ENCODE measurements at regions not wholly inside any gene's neighbourhood (a gene's known extent, or its start where the extent isn't known, plus 50 kb on each side); places are given as distances from the start of the nearest gene placed in this dataset.

DNA sequence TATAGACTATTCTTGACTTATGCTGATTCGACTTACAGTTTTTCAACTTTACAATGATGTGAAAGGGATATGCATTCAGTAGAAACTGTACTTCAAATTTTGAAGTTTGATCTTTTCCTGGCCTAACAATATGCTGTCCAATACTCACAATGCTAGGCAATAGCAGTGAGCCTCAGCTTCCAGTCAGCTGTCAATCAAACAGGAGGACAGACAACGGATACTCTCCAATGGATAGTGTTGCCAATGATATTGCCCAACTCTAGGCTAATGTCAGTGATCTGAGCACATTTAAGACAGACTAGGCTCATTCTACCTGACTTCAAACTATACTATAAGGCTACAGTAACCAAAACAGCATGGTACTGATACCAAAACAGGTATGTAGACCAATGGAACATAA lies 55.0 kb upstream of the ZNF280D start:
- Histone ChIP-seq H3K36me3 (replicated peaks; ENCODE audit: insufficient read depth, low read depth) (no peaks in the 10 kb centered on the region), H3K4me3 (no peak overlapping the region), H3K4me1 (ENCODE audit: insufficient read depth) (no peaks in the 10 kb centered on the region), H3K4me2 (no peak overlapping the region), H3K27me3 (no peaks in the 10 kb centered on the region), H3K79me2 (no peaks in the 10 kb centered on the region), H3K27ac (no peak overlapping the region), H2AFZ (no peak overlapping the region), H3K9me3 (ENCODE audit: low read depth) (peaks cover 4% of the 10 kb centered on the region), H3K9me2 (replicated peaks; ENCODE audit: insufficient read depth) (no peaks in the 10 kb centered on the region), H4K20me1 (ENCODE audit: insufficient read depth, poor library complexity, severe bottlenecking) (no peaks in the 10 kb centered on the region)
- TF ChIP-seq EZH2 (IDR thresholded peaks at IDR 0.05; ENCODE audit: borderline replicate concordance): no peak
- TF ChIP-seq CTCF (IDR thresholded peaks at IDR 0.05; ENCODE audit: poor library complexity): no peak
- no peak for TF ChIP-seq EZH2phosphoT487 (IDR thresholded peaks at IDR 0.05; ENCODE audit: low read depth, severe bottlenecking, unreplicated experiment)
- DNase-seq (ENCODE audit: low spot score): no peak
- WGBS (ENCODE audit: low lambda C conversion rate, missing lambda C conversion rate): 90% methylated on average over 2 of the region's 2 CpGs

DNA sequence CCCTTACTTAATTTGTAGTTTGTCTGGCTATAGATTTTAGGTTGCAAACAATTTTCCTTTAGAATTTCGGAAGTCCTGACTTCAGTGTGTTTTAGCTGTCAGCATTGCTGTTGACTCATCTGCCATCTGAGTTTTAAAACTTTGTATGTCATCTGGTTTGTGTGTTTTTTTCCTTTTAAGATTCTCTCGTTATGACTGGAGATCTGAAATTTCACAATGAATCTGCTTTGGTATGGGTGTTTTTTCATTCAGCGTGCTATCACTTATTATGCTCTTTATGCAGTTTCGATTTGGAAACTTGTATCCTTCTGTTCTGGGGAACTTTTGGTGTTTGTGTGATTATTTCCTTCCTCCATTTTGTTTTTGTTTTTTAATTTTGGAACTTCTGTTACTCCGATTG lies 53.7 kb upstream of the ZNF280D start:
- Histone ChIP-seq H3K27me3 (no peaks in the 10 kb centered on the region), H3K9me3 (ENCODE audit: low read depth) (peaks cover 4% of the 10 kb centered on the region), H3K4me1 (ENCODE audit: insufficient read depth) (no peaks in the 10 kb centered on the region), H2AFZ (no peak overlapping the region), H3K27ac (no peak overlapping the region), H3K4me3 (no peak overlapping the region), H3K9me2 (replicated peaks; ENCODE audit: insufficient read depth) (no peaks in the 10 kb centered on the region), H3K79me2 (no peaks in the 10 kb centered on the region), H3K4me2 (no peak overlapping the region), H4K20me1 (ENCODE audit: insufficient read depth, poor library complexity, severe bottlenecking) (no peaks in the 10 kb centered on the region), H3K36me3 (replicated peaks; ENCODE audit: insufficient read depth, low read depth) (no peaks in the 10 kb centered on the region)
- no peak for DNase-seq (ENCODE audit: low spot score)
- 90% methylated on average over 5 of the region's 5 CpGs for WGBS (ENCODE audit: low lambda C conversion rate, missing lambda C conversion rate)
- TF ChIP-seq EZH2phosphoT487 (IDR thresholded peaks at IDR 0.05; ENCODE audit: low read depth, severe bottlenecking, unreplicated experiment) (no peak), EZH2 (IDR thresholded peaks at IDR 0.05; ENCODE audit: borderline replicate concordance) (no peak), CTCF (IDR thresholded peaks at IDR 0.05; ENCODE audit: poor library complexity) (no peak)

GRCh38 chr15:56783857-56784661 lies 50.8 kb upstream of the ZNF280D start:
- Histone ChIP-seq H3K27me3 (no peaks in the 10 kb centered on the region), H3K4me2 (no peak overlapping the region), H4K20me1 (ENCODE audit: insufficient read depth, poor library complexity, severe bottlenecking) (no peaks in the 10 kb centered on the region), H3K4me1 (ENCODE audit: insufficient read depth) (no peaks in the 10 kb centered on the region), H3K79me2 (no peaks in the 10 kb centered on the region), H3K27ac (no peak overlapping the region), H3K36me3 (replicated peaks; ENCODE audit: insufficient read depth, low read depth) (no peaks in the 10 kb centered on the region), H2AFZ (no peak overlapping the region), H3K9me2 (replicated peaks; ENCODE audit: insufficient read depth) (no peaks in the 10 kb centered on the region), H3K9me3 (ENCODE audit: low read depth) (peaks cover 4% of the 10 kb centered on the region), H3K4me3 (no peak overlapping the region)
- WGBS (ENCODE audit: low lambda C conversion rate, missing lambda C conversion rate): 97% methylated on average over 5 of the region's 5 CpGs
- no peak for DNase-seq (ENCODE audit: low spot score)
- no peak for TF ChIP-seq EZH2phosphoT487 (IDR thresholded peaks at IDR 0.05; ENCODE audit: low read depth, severe bottlenecking, unreplicated experiment)
- TF ChIP-seq EZH2 (IDR thresholded peaks at IDR 0.05; ENCODE audit: borderline replicate concordance): no peak
- no peak for TF ChIP-seq CTCF (IDR thresholded peaks at IDR 0.05; ENCODE audit: poor library complexity)

Measured in hepatocyte (in vitro differentiated cells).